NCI-H82 treated with DMSO at 0.1 percent for 48 hours (cell line): ENCODE measurements at regions not wholly inside any gene's neighbourhood (a gene's known extent, or its start where the extent isn't known, plus 50 kb on each side); places are given as distances from the start of the nearest gene placed in this dataset.

Experiments used
- DNase-seq: peaks from one replicate; lab custom pipeline; 2025; ENCODE audit not compliant: unreplicated experiment; lab: John Stamatoyannopoulos, UW

GRCh38 chr3:155029941-155030340 lies 50.2 kb upstream of the MME start:
- DNase-seq = no peak

DNA sequence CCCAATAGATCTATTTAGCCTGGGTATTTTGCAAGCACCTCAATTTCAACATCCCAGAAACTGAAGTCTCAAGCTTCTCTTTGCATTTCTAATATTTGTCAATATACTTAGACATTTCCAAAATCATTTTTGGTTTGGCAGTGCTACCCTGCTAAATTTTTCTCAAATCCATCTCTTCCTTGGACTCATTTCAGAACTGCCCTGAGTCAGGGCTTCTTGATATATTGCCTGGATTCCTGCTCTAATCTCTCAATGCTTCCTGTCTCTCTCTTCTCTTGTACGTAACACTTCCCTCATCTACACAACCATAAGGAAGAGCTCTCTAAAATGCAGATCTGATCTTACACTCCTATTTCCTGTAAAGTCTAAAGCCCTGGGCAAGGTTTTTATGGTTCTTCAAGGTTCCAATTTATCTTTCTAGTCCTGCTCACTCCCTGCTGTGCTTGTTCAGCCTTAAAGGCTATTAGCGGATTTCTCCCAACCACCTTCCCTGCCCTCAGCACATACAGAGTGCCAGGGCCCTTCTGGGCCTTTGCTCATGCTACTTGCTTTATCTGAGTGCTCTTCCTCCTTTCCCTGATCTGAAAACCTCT lies 53.0 kb upstream of the MME start:
- peak; percentile 14 for DNase-seq

DNA sequence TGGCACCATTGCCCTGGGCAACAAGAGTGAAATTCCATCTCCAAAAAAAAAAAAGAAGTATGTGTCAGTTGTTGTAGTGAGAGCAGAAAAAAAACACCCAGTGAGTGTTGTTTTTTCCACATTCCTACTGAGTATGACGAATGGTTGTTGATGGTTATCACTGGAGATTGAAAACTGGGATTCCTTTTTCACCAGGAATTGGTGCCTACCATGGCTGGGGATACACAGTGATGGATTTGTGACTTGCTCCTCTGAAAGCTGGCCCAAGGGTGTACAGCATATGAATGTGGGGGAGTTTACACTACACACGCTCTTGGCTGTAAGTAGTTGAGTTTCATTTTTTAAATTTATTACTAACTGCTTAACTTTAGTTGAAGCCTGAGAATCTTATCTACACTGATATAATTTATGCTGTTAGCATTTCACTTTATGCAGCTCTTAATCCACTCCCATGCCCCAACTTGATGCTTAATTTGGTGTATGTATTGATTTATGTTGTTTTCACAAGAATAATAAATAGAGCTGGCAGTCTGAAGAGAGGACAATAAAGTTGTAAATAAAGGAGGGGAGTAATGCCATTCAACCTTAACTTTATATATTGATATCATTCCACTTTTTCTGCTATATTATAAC lies 56.0 kb upstream of the MME start:
- no peak for DNase-seq

GRCh38 chr3:155022896-155023295 lies 57.2 kb upstream of the MME start:
- no peak for DNase-seq

DNA sequence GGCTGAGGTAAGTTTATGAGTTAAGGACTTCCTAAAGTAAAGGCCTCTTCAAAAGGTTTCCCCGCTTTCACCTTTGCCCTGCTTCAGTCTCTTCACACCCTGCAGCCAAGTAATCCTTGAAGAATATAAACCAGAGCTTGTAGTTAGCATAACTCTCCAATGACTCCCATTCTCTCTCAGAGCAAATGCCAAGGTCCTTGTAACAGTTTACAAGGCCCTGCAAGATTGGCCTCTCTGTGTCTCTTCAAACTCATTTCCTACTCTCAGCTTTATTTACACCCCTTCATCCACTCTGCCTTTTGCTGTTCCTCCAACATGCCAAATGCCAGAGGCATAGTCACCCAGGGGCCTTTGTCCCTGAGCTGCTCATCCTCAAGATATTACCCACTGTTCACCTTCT lies 60.5 kb upstream of the MME start:
- no peak for DNase-seq

GRCh38 chr3:155018621-155019330 lies 61.3 kb upstream of the MME start:
- no peak for DNase-seq

DNA sequence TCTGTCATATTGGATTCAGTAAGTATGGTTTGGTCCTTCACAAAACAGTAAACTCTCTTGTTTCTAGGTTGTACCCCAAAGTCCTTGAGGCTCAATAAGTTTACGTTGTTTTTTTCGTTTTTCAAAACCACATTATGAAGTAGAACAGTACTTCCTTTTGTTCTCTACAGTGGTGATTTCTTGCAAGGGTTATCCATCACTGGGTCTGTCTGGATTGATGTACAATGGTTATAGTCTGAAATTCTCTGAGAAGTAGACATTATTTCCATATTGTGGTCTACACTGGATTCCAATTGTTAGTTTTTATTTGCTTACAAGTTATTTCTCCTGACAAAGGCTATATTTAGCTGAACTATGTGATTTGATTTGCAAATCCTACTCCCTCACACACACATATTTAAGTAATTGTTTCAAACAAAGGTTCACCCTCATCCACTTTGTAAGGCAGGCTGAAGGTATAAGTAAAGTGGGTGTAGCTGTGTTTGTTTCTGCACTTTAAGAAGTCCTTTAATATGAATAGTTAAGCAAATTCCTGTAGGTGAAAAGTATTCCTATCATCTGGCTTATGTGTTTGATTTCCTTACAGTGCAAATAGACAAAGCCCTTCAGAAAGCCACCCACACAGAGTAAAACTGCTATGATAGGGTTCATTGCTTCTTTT lies 64.2 kb upstream of the MME start:
- DNase-seq = no peak

DNA sequence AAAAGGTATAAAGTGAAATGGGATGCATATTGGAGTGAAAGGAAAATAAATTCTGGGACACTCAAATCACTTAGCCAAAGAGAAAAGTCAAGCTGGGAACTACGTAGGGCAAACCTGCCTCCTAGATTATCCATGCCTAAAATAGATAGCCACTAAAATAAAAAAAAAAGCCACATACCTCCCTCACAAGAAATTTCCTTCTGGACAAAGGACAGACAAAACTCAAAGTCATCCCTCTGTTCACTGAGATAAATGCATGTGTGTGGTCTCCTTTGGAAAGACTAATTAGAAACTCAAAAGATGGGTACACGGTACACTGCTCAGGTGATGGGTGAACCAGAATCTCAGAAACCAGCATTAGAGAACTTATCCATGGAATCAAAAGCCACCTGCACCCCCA lies 65.2 kb upstream of the MME start:
- no peak for DNase-seq

GRCh38 chr3:155013427-155013826 lies 66.7 kb upstream of the MME start:
- DNase-seq = no peak

- no peak for DNase-seq
Measured at GRCh38 chr3:155012584-155012983, 67.5 kb upstream of the MME start.

GRCh38 chr3:155010416-155010815 lies 69.7 kb upstream of the MME start:
- no peak for DNase-seq

DNA sequence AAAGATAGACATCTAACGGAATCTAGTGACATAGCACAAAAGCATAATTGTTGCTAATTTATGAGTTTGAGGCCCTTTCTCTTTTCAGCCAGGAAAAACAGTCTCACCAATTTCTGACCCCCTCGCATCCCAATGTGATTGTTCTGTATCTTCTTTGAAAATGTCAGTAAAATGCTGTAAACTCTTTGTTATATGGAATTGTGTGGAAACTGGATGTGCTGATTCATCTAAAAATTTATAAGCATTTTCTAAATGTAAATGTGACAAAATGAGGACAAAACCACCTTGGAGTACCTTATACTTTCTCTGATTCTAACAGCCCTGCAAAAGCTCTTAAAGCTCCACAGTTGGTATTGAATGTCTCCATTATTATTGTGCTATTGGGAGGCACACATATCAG lies 70.9 kb upstream of the MME start:
- DNase-seq = no peak

DNA sequence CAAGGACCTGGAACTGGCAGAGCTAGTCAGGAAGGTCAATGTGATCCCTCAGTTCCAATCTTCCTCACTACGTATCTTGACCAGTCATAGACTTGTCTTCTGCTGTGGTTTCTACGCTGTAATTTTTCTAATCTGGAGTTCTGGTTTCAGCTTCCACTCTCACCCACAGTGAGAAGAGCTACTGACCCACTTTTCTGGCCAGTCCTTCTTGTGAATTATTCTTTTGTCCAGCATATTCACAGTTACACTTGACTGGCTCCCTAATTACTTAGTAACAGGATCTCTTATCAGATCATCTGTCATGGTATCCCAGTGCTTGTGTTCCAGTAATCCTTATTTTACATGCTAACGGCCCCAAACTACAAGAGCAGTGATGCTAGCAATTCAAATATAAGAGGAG lies 72.4 kb upstream of the MME start:
- peak; percentile 39 for DNase-seq

GRCh38 chr3:155001289-155002010 lies 78.7 kb upstream of the MME start:
- DNase-seq = no peak

GRCh38 chr3:154992655-154993054 lies 87.5 kb upstream of the MME start:
- no peak for DNase-seq

- no peak for DNase-seq
Measured at GRCh38 chr3:154990543-154990942, 89.6 kb upstream of the MME start.

DNA sequence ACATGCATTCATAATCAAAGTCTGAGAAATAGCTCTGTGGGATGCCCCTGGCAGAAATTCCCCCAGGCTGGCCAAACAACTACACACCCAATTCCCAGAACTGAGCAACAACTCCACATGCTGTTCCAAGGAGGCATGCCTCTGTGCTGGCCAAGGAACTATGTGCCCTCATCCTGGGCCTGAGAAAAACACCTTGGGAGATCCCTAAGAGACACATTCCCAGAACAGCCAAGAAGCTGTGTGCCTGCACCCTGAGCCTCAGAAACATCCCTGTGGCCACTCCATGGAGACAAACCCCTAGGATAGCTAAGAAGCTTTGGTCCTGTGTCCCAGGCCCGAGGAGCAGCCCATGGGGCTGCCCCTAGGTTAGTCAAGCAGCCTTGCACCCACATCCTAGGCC lies 92.3 kb upstream of the MME start:
- no peak for DNase-seq

- no peak for DNase-seq
Measured at GRCh38 chr3:154981664-154982063, 98.5 kb upstream of the MME start.

- no peak for DNase-seq
Measured at GRCh38 chr3:154981201-154981600, 98.9 kb upstream of the MME start.

GRCh38 chr3:154979331-154979730 lies 100.8 kb upstream of the MME start:
- DNase-seq = no peak

DNA sequence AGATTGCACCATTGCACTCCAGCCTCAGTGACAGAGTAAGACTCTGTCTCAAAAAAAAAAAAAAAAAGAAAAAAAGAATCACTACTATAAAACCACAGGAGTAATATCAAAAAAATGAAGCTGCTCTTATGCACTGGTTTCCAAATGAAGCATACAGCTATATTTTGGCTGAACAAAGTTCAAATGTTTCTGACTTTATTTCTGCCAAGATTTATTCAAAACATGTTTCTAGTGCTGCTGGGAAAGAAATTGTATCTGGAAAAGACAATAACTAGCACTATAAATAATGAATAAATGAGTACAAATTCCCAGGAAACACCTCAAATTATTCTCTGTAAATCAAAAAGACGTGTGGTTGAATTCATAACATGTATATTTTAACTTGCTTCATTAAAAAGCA lies 102.5 kb upstream of the MME start:
- DNase-seq = no peak
